AG09309 (cell line): ENCODE measurements at regions not wholly inside any gene's neighbourhood (a gene's known extent, or its start where the extent isn't known, plus 50 kb on each side); places are given as distances from the start of the nearest gene placed in this dataset.

Source experiments
- DNase-seq: peaks from one replicate; pipeline ENCODE4 v3.0.0-alpha.2; 2010; ENCODE audit warnings: low read depth
- H3K4me3 ChIP-seq: 2 replicates; pipeline ENCODE4 v1.5.1; 2011; ENCODE audit warnings: mild to moderate bottlenecking, low read depth, low read length, moderate library complexity; ENCODE audit not compliant: control insufficient read depth
- TF ChIP-seq, protein P1 (sequence below): IDR thresholded peaks from 2 replicates; pipeline ENCODE4 v1.5.1; 2011; ENCODE audit warnings: mild to moderate bottlenecking, low read depth, low read length, inconsistent platforms; ENCODE audit not compliant: insufficient read depth, control insufficient read depth; ENCODE audit errors: missing control alignments

DNA sequence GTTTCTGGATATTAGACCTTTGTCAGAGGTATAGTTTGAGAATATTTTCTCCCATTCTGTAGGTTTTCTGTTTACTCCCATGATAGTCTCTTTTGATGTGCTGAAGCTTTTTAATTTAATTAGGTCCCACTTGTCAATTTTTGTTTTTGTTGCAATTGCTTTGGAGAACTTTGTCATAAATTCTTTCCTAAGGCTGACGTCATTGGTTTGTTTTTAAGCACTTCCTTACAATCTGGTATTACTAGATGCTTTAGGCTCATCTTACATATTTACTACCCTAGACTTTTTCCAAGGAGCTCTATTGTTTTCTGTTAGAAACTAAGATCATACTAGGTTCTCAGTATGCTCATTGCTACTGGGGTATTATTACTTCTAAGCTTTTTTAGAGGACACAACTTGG lies 806.3 kb downstream of the PDHA2 start:
- no peak for DNase-seq
- TF ChIP-seq, protein P1, sequence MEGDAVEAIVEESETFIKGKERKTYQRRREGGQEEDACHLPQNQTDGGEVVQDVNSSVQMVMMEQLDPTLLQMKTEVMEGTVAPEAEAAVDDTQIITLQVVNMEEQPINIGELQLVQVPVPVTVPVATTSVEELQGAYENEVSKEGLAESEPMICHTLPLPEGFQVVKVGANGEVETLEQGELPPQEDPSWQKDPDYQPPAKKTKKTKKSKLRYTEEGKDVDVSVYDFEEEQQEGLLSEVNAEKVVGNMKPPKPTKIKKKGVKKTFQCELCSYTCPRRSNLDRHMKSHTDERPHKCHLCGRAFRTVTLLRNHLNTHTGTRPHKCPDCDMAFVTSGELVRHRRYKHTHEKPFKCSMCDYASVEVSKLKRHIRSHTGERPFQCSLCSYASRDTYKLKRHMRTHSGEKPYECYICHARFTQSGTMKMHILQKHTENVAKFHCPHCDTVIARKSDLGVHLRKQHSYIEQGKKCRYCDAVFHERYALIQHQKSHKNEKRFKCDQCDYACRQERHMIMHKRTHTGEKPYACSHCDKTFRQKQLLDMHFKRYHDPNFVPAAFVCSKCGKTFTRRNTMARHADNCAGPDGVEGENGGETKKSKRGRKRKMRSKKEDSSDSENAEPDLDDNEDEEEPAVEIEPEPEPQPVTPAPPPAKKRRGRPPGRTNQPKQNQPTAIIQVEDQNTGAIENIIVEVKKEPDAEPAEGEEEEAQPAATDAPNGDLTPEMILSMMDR, result no peak
- H3K4me3 ChIP-seq, result no peak overlapping the region

DNA sequence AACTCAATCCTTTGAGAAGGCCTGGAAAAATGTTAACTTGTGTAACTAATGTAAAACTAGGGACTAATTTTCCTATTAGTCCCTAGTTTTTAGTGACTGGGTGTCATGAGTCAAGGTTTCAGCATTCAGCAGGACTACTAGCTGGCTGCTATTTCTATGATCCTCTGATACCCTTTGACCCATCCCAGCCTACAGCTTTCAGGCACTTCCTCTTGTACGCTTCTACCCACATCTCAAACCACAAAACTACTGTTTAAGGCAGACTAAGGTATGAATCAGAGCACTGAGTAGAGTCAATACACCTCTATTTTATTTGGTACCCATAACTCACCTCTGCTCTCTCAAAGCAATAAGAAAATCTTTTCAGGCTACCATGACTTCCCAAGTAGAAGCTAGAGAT lies 809.6 kb downstream of the PDHA2 start:
- no peak overlapping the region for H3K4me3 ChIP-seq
- TF ChIP-seq, protein P1, result no peak
- no peak for DNase-seq

DNA sequence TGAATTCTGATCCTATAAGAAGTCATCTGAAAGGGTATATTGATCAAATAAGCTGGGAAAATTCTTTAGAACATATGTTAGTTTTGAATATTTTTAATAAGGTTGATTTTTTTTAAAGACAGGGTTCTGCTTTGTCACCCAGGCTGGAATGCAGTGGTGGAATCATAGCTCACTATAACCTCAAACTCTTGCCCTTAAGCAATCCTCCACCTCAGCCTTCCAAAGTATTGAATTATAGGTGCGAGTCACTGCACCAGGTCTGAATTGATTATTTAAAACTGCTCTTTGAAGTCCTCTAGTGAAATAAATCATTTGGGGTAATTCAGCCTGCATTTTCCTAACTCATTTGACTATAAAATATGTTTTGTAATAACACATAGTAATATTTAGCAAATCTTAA lies 812.3 kb downstream of the PDHA2 start:
- no peak overlapping the region for H3K4me3 ChIP-seq
- TF ChIP-seq, protein P1, result no peak
- no peak for DNase-seq

DNA sequence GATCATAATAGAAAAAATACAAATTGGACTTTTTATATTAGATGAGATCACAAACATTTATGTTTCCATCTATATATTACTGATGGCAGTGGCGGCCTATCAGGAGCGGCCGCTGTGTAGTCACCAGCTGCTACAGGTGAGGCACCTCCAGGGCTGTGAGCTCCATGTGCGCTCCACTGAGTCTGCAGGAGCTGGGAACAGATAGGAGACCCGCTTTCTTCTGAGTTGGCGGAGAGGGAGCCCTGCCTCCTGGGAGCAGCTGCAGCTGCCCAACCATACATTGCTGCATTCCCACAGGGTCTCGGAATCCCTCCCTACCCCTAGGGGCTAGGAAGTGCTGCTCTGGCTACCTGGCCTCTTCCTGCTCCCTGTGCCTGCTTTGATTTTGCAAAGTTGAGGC lies 812.9 kb downstream of the PDHA2 start:
- no peak overlapping the region for H3K4me3 ChIP-seq
- TF ChIP-seq, protein P1, result no peak
- no peak for DNase-seq

DNA sequence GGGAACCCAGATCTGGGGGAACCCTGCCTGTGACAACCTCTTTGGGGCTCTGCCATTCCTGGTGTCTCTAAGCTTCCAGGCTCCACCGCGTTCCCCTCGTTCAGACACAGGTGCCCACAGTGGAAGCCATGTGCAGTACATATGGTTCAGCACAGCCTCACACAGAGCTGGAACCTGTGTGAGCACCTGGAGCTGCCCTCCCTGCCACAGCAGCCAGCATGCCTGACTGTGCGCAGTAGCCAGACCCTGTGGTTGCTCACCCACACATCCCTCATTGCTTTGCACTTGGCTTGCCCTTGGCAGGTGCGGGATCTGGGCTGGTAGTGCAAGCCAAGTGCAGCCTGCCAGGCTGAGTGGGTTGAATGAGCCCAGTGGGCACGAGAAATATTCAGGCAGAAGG lies 814.2 kb downstream of the PDHA2 start:
- no peak for DNase-seq
- TF ChIP-seq, protein P1, result no peak
- no peak overlapping the region for H3K4me3 ChIP-seq

DNA sequence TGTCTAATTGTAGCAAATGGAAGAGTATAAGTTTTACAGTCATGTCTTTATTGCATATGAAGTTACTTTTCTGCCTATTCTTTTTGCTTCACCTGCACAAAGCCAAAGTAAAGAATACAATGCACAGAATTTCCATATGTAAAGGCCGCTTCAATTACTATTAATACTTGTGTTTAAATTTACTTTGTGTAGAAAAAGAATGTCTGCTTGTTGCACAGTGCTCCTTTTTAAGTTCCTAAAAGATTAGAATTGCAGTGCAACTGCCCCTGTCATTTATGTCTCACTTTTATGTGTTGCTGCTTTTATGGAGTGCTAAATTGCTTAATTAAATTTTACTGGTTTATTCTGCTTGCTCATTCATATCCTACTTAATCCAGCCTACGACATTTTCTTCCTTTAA lies 830.5 kb downstream of the PDHA2 start:
- H3K4me3 ChIP-seq, result no peak overlapping the region
- DNase-seq, result no peak
- TF ChIP-seq, protein P1, result no peak

DNA sequence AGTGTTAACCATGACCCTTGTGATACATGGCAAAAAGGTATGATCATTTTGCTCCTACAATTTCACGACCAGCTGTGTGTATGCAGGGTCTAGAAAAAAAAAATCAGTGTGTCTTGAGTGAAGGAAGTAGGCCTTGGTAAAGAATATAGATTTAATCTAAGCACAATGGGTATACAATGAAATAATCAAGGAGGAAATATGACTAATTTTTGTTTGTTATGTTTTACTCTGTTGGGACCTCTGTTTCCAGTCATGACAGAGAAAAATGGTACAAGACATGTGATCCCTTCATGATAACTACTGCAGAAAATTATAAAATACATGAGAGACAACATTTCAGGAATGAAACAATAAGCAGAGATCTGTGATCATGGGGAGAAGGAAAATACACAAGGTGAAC lies 835.5 kb downstream of the PDHA2 start:
- TF ChIP-seq, protein P1, result no peak
- H3K4me3 ChIP-seq, result no peak overlapping the region
- no peak for DNase-seq
